ENCODE measurements at regions not wholly inside any gene's neighbourhood (a gene's known extent, or its start where the extent isn't known, plus 50 kb on each side); places are given as distances from the start of the nearest gene placed in this dataset.

DNA sequence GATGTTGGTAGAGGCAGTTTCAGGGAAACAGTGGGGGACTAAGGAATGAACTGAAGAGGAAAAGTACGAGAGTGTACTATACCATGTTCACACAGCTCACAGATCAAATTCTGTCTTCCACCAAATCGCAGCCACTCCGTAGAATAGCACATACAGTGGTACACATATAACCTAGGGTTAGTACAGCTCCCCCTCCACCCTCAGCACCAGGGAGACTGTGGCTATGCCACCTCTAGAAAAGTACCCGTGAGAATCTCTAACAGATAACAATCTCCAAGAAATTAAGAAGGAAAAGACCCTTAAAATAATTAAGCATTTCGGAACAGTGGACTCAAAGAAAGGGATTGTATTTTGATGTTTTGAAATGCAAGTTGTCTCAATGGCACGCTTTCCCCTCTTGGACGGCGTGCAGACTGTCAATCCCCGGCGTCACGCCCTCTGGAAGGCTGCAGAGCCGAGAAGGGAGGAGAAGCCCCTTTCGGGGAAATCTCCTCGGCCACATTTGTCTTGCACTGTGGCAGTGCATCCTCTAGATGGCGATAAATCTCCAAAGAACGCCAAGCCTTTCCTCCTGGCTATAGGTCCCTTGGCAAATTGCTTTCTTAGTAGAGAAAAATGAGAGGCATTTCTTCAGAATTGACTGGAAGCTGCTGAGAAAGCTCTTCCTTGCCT is 345.0 kb downstream of the REEP3 start:
- DNase-seq: no peak

DNA sequence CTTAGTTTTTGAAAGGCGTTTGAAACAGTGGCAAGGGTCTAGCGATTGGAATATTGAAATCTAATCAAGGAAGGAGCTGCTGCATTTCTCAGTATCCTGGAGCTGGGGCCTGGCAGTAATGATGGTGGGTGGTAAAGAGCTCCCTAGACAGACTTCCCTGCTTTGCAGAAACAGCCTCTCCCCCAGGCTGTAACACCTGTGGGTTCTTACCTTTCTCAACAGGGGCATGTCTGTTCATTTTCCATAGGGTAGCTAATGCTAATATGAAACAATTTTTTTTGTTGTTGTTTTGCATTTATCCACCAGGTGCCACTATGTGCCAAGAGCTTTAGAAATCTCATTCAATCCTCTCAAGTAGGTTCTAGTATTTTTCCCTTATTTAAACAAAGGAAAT is 345.5 kb downstream of the REEP3 start:
- no peak for DNase-seq

DNA sequence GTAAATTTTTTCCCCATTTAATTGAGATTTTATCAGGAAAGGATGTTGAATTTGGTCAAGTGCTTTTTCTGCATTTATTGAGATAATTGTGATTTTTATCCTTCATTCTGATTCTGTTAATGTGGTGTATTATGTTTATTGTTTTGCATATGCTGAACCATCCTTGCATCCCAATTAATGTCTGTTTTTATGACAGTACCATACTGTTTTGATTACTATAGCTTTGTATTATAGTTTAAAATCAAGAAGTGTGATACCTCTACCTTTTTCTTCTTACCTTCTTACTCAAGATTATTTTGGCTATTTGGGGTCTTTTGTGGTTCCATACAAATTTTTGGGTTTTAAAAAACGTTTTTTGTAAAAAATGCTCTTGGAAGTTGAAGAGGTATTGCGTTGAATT is 357.2 kb downstream of the REEP3 start:
- DNase-seq: no peak

DNA sequence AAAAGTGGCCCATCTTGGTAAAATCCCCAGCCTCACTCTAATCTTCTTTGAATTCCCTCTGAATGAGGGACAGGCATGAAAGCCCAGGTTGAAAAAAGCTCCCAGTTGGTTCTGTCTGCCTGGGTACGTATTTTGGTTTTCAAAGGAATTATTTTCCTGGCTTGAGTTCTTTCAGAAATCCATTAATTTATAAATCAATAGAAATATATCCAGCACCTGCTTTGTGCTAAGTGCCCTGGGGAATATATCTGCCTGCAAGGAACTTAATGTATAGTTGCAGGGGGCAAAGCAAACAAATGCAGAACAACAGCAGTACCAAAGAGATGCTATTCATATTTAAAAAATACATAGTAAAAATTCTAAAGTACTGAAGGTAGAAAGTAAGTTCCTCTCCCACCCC is 362.7 kb downstream of the REEP3 start:
- DNase-seq: no peak

DNA sequence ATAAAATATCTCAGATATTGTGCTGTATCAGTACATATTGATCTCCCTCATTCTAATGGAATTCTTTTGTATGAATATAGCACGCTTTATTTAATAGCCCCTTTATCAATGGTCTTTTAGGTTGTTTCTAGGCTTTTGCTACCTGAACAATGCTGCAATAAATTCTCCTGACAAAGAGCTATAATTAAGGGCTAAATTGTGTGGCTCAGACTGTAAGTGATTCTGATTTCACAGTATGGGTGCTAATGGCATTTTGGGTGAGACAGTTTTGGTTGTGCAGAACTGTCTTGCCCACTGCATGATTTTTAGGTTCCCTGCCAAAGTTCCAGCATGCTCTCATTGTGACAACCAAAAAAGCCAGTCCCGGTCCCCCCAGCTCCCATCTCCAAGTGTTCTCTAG is 363.2 kb downstream of the REEP3 start:
- no peak for DNase-seq

DNA sequence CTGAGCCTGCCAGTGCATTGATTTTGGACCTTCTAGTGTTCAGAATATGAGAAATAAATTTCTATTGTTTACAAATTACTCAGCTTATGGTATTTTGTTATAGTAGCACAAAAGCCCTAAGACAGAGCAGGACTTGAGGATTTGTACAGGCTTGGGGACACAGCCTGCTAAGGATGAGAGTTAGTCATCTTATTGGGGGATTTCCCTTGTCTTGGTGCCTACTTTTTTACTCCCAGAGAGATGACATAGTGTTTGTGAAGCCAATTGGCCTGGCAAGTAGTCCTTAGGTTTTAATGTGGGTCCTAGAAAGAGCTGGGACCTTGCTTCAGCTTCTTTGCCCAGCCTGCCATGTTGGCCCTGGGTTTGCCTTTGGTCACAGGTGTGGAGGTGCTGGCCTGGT is 364.0 kb downstream of the REEP3 start:
- DNase-seq: no peak

DNA sequence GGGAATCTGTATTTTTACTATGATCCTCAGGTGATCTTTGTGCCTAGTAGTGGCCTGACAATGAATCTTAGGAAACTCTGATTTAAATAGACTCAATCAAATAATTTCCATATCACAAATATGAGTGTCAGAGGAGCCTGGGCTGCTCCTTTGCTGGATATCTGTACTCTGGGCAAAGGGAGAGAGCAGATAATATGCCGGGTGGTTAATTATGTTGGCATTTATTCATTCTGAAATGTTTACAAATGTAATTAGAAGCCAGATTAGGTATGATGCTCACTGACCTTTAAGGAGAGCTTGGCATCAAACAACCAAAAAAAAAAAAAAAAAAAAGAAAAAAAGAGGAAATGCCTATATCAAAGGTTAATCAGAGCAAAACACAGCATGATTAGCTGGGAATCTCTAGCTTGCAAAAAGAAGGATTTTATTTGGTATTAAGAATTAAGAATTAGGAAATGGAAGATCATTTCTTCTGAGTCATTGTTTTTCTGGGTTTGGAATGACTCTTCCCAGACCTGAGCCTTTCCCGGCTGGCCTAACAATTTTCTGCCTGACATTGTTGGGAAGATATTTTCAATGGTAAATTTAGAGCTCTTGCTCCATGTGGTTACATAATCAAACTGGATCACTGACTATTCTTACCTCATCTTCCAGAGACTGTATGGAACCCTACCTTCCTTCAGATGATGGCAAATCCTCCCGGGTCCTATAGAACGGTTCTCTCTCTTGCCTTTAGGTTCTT is 365.3 kb downstream of the REEP3 start:
- DNase-seq: no peak

DNA sequence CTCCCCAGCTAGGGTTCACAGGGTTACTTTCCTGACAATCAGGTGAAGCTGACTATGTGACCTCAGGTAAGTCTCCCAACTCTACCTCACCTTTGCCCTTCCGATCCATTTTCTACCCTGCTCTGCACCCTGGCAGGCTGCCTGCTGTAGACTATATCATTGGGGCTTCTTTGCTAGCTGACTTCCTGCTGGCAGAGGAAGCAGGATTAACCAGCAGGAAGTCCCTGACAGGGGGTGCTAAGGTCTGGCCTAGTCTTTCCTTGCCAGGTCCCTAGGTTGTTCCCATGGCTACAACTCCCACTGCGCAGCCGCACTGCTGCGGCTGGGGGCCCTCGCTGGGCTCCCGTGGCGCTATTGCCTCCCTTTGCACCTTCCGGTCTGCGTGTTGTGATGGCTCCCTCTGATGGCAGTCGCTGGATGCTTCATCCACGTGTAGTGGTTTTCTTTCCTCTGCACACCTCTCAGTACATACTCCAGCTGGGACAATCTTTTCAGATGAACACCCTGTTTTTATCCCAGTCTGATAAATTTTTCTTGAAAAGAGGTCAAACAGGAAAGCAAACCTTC is 365.9 kb downstream of the REEP3 start:
- DNase-seq: no peak

DNA sequence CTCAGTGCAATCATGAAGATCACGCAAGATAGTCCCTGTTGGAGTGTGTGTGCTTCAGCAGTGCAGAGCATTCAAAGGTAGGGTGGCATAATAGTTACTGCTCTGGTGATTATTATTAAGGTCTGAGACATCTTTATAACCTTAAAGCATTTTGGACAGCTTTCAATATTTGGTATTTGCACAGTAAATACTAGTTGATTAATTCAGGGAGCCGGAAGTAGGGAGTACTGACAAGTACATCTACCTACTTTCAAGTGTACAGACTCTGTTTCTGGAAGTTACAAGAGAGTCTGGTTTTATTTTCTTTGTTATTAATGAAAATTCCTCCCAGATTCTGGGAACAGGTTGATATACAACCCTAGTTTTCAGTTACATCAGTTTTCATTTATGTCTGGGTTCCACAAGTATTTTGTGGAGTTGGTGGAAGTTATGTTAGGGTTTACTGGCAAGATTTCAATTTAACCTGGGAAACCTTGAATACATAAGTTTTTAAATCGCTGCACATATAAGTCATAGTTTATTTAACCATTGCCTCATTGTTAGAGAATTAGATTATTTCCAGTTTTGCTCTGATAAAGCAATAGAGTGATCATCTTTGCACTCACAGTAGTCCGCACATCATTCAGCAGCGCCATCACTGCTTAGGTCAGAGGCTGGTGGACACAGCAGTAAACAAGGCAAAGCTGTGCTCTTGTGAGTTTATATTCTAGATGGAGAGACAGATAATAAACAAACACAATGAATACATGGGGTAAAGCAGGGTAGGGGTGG is 366.6 kb downstream of the REEP3 start:
- no peak for DNase-seq

DNA sequence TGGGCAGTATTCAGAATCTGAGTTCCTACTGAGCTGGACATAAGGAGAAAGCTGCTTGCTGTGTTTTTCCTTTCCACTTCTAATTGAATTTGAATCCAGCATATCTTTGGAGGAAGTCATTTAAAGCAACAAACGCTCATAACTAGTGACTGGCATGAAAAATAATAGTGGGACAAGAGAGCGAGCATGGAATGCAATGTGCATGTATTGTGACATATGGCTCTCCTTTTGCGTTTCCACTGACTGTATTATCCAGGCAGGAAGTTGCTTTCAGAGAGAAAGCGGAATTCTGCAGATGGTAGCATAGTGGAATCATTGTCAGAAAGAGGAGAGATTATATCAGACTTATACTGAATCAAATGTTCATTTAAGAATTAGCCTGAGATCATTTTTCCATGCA is 368.6 kb downstream of the REEP3 start:
- DNase-seq: no peak

DNA sequence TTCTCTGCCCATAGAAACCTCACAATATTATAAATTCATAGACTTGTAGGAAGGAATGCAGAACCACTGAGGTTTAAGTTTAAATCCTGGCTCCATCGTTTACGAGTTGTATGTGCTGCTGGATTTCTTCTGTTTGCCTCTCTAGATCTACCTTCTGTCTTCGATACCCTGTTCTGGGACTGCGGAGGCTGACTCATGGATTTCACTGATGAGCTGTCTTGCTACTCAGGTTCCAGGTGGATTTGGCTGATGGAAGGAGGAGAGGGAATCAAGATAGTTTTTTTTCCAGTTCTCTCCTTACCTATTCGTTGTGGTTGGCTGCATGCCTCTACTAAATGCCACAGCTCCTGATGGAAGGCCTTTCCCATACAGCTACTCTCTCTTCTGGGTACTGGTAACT is 375.8 kb downstream of the REEP3 start:
- DNase-seq: no peak

DNA sequence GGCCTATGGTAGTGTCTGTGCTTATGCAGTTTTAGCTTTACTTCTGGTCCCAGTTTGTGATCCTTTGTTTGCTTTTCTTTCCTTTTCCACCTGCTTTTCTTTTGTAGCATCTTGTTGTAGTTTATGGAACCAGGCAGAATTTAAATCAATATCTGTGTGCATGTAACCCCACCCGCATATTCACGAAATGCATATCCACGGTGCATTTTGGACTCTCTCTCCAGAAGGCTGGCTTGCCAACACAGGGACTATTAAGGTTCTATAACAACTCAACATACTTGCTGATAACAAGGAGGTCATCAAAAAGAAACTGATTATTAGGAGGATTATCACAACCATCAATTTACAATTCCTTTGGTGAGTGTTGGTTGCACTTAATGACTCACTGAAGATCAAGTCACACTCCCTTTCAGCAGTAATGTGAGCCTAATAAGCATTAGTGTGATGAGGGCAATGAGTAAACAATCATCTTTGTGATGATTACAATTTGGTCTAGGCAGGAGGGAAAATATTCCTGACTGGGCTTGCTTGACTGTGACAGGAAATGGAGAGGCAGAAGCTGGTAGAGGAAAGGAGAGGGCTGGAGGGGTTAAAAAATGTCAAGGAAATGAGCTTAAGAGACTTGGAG is 378.6 kb downstream of the REEP3 start:
- no peak for DNase-seq

DNA sequence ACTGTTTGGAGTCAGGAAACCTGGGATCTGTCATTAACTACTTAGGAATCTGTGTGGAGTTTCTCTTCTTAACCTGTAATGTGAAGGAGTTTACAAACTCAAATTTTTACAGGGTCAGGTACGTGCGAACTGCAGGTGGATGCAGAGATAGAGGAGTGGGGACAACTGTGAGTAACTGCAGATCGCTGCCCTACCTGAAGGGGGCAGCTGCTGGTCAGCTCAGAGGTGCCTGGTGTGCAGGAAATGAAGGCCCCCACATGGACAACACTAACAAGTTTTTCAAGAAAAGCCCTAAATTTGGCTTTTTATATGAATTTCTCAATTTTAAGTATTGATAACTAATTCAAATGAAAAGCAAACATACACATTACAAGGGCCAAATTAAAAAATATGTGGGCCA is 380.0 kb downstream of the REEP3 start:
- no peak for DNase-seq

DNA sequence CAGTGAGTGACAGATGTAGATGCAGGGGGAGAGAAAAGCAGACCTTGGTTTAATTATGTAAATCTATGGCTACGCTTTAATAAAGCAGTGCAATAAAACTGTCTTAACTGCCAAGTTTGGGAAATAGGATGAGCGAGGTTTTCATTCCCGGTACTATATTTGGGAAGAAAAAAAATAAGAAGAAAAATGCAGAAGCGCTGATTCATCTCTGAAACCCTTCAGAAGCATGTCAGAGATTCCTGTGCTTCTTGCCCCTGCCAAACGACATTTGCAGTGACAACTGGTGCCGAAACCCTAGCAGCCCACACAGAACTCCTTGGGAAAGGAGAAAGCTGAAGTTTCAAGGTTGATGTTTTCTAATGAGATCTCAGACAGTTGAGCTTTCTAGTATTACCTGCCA is 380.7 kb downstream of the REEP3 start:
- no peak for DNase-seq

DNA sequence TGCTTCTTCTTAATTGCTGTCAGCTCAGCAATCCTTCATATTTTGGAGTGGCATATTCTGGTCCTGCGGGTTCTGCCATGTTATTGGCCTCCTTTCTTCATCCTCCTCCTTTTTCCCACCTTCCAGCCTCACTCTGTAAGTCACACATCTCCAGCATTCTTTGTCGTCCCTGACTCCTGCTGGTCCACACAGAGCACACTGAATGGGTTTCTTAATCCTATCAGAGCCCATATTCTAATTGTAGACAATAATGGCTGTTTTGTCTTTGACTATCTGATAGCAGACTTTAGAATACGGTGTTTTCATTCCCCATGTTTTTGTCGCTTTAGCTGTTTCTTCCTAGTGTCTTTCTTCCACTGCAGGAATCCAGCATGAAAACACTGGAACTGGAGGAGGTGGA is 389.6 kb downstream of the REEP3 start:
- DNase-seq: no peak

DNA sequence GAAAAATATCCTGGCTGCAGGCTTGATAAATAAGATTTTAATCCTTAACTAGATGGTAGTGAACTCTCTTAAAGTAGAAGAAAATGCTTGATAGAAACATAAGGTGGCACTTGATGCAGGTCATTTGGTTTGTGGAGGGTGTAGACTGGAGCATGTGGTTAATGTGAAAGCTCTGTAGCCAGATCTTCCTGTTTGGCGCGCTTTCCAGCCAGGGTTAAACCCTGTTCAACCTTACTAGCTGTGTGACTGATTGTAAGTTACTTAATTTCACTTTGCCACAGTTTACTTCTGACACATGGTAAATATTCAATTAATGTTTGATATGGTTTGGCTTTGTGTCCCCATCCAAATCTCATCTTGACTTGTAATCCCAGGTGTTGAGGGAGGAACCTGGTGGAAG is 394.0 kb downstream of the REEP3 start:
- no peak for DNase-seq

DNA sequence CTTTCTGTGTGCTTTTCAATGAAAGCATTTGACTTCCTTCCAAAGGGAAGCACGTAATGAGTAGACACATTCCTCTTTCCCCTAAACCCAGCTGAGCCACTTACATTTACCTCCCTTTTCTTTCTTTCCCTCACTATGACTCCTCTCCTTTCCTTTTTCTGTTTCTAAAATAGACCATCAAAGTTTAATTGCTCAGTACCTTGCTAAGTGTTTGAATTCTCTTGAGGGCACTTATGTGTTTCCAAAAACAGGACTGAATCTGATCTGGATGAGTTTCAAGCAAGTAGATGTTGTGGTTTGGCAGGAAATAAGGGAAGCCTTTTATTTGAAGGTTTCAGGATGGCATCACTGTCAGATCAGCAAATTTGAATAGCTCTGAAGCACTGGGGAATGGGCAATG is 396.2 kb downstream of the REEP3 start:
- no peak for DNase-seq

DNA sequence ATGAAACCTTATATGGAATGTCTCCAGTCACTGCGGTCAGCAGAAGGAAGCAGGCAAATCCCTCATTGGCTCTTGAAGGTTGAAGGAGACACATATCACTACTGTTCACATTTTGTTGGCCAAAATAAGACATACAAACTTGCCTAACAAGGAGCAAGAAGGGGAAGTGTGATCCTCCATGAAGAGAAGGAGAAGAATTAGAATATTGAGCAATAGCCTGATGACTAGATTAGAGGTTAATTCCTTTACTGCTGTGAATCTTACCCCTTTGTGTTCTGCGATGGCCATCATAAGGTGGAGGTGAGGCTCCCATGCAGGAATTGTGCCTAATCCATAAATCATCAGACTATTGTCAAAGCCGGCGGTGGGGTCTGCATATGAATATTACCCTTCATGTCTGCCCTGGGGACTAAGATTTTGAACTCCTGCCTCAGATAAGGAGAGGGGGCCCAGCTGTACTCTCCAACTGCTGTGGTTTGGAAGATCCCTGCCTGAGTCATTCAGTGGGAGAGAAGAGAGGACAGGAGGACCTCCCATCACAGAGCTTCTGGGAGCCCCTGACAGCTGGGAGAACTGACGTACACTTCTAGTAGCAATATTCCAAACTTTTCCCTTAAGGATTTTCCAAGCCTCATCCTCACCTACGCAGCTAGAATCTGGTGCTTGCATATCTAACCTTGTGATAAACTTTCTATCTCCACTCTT is 398.5 kb downstream of the REEP3 start:
- DNase-seq: no peak

DNA sequence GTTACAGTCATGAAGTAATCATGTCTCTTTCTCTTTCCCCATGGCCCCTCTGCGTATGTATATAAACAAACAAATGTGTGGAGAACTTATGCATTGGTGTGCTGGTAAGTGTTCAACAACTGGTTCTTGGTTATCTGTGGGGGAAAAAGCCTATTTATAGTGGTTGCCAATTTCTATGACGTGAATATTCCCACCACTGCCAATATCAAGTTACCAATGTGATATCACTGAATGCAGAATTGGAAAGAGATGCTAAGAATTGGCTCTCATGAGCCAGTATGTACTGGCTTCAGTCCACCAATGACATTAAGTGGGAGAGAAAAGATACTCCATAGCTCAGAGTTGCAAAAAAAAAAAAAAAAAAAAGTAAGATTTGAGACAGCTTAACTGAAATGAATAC is 399.7 kb downstream of the REEP3 start:
- DNase-seq: no peak

DNA sequence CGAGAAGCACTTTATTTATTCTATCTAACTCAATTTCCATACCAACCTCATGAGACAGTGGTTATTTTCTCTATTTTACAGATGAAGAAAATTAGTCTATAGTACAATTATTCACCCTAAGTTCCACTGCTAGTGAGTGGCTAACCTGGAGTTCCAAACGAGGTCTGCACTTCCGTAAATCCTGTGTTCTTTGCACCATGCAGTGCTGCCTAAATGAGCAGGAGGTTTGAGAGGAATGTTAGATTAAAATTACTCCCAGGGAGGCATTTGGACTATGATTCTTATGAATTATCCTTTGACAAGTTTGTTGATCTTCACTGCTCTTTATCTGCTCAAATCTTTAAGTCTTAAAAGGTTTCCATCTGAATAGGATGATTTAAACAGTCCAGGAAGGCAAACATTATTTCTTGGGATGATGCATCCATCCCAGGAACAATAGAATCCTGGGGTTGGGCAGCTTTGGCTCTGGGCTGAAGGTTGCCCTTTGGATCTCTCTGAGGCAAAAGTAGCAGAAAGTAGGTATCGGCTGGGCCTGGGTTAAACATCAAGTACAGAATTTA is 400.8 kb downstream of the REEP3 start:
- no peak for DNase-seq

DNA sequence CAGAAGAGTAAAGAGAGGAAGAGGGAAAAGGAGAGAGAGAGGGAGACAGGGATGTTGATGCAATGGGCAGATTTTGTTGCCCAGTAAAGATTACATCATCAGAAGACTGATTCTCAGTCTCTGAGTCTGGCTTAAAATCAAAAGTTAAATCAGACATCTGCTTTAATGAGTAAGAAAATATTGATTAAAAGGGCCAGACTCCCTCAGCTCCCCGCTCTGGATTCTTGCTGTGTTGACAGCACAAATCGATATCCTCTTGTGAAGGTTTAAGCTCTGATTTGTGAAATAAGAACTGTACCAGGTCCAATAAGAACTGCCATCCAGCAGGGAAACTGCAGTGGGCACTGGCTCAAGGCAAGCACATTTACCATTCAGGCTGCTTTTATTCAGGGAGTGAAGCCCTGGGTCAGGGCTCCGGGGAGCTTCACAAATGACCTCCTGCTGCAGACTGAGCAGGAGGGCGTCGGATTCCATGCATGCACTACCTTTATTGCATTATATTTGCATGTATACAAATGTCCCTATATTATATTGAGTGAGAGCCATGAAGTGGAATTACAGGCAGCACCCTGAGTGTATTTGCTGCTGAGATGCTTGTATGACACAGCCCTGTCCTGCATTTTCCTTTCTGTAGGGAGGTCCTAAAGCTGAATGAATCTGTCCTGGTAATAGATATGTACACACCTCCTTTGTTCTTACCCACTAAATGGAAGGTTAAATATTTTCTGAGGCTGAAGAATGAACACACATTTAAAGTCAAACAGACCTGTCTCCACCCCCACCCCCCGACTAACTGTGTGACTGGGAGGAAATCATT is 401.5 kb downstream of the REEP3 start:
- DNase-seq: no peak

Measured in NK-92 treated with Interleukin-12 subunit alpha and Interleukin-12 subunit beta, amount 100 ng/mL, for 24 hours (cell line).